GM12878 (cell line): ENCODE measurements at regions not wholly inside any gene's neighbourhood (a gene's known extent, or its start where the extent isn't known, plus 50 kb on each side); places are given as distances from the start of the nearest gene placed in this dataset.

Experiments used
- ATAC-seq: fragments of 200-7000 bp; cut with Tn5 transposase; 3 replicates; pipeline ENCODE4 v1.9.1; 2020; ENCODE audit warnings: mild to moderate bottlenecking, moderate library complexity
- BruUV-seq: library from RNA; stranded (reverse); fragments of 400-500 nt; replicated peaks from 2 replicates; lab custom pipeline; 2021; lab: Mats Ljungman, UMichigan
- CTCF ChIA-PET: fragments of 300-600 bp; sonication (Branson Sonifier 250); formaldehyde crosslinking; extraction: SDS; loops from one replicate; lab custom pipeline; 2021; ENCODE audit warnings: inconsistent platforms; lab: Yijun Ruan, JAX
- POLR2A ChIA-PET: fragments of 350-600 bp; formaldehyde crosslinking; extraction: SDS; loops from one replicate; lab custom pipeline; 2021; ENCODE audit warnings: inconsistent platforms; lab: Charles Lee
- RAD21 ChIA-PET: fragments of 300-600 bp; sonication (Branson Sonifier 250); formaldehyde crosslinking; loops from one replicate; lab custom pipeline; 2023; ENCODE audit warnings: antibody characterized with exemption; ENCODE audit not compliant: unreplicated experiment; lab: Charles Lee
- SMC1A ChIA-PET: fragments of 300-600 bp; sonication (Branson Sonifier 250); formaldehyde crosslinking; loops from one replicate; lab custom pipeline; 2023; ENCODE audit not compliant: unreplicated experiment, uncharacterized antibody; lab: Charles Lee
- DNase-seq: peaks from one replicate; pipeline ENCODE4 v3.0.0-alpha.2; 2011; ENCODE audit warnings: low read depth, low spot score
- FAIRE-seq: peaks from 3 replicates; lab custom pipeline; 2011; peaks lifted over from hg19 to GRCh38; lab: Jason Lieb, UNC
- H2AFZ ChIP-seq: 2 replicates; pipeline ENCODE4 v1.6.0; 2011; ENCODE audit warnings: low read depth, low read length, control low read depth; ENCODE audit not compliant: control insufficient read depth
- H3K27ac ChIP-seq: 2 replicates; pipeline ENCODE4 v1.5.1; 2011; ENCODE audit warnings: control low read depth; ENCODE audit not compliant: control insufficient read depth, insufficient read depth
- H3K27me3 ChIP-seq, 2 experiments: replicated peaks in 1 of 2; 2 replicates each; pipeline versions ENCODE4 v1.6.0 to v1.6.1; 2011; ENCODE audit warnings: low read length in 1 of 2; ENCODE audit not compliant: control insufficient read depth in 2 of 2, insufficient read depth in 2 of 2
- H3K36me3 ChIP-seq, 2 experiments: 2 replicates each; pipeline ENCODE4 v1.5.1; 2011; ENCODE audit warnings: low read length in 1 of 2; ENCODE audit not compliant: control insufficient read depth in 2 of 2, insufficient read depth in 2 of 2
- H3K4me1 ChIP-seq: 2 replicates; pipeline ENCODE4 v1.6.1; 2011; ENCODE audit warnings: mild to moderate bottlenecking, low read length, moderate library complexity, mixed read lengths; ENCODE audit not compliant: control insufficient read depth, insufficient read depth
- H3K4me2 ChIP-seq: 2 replicates; pipeline ENCODE4 v1.6.0; 2011; ENCODE audit warnings: control low read depth; ENCODE audit not compliant: control insufficient read depth, insufficient read depth
- H3K4me3 ChIP-seq: fragments of 200-600 bp; sonication (generic); 2 replicates; pipeline ENCODE4 v1.5.1; 2016
- H3K79me2 ChIP-seq: 2 replicates; pipeline ENCODE4 v1.6.0; 2011; ENCODE audit warnings: low read length; ENCODE audit not compliant: control insufficient read depth, insufficient read depth
- H3K9ac ChIP-seq: 2 replicates; pipeline ENCODE4 v1.8.0; 2011; ENCODE audit warnings: low read length, control low read depth, mixed read lengths; ENCODE audit not compliant: control insufficient read depth, insufficient read depth
- H3K9me3 ChIP-seq: replicated peaks from 3 replicates; pipeline ENCODE4 v1.5.1; 2011; ENCODE audit warnings: mild to moderate bottlenecking, low read length; ENCODE audit not compliant: control insufficient read depth, insufficient read depth
- H4K20me1 ChIP-seq: 2 replicates; pipeline ENCODE4 v1.6.0; 2011; ENCODE audit not compliant: control insufficient read depth, insufficient read depth
- BACH1 ChIP-seq: fragments of 450-650 bp; IDR thresholded peaks from 2 replicates; pipeline ENCODE4 v1.6.1; 2017; ENCODE audit warnings: mild to moderate bottlenecking, borderline replicate concordance
- BMI1 ChIP-seq: fragments of 450-650 bp; IDR thresholded peaks from 2 replicates; pipeline ENCODE4 v1.6.1; 2016; ENCODE audit warnings: mild to moderate bottlenecking, moderate library complexity, borderline replicate concordance
- CBX3 ChIP-seq: fragments of 200-600 bp; sonication (generic); IDR thresholded peaks from 2 replicates; pipeline ENCODE4 v1.6.1; 2016; ENCODE audit warnings: low read depth, borderline replicate concordance
- E2F4 ChIP-seq: IDR thresholded peaks from 2 replicates; pipeline ENCODE4 v1.6.1; 2012; ENCODE audit warnings: low read depth, low read length, improper control_type of control experiment
- EP300 ChIP-seq, 2 experiments: fragments of 150-350 bp in 1 of 2; IDR thresholded peaks; 2 replicates each; pipeline ENCODE4 v1.6.1; 2011 to 2012; ENCODE audit warnings: low read depth in 2 of 2, low read length in 2 of 2, borderline replicate concordance in 1 of 2, improper control_type of control experiment in 1 of 2, inconsistent platforms in 1 of 2; ENCODE audit not compliant: control insufficient read depth in 1 of 2
- HDAC6 ChIP-seq: fragments of 200-600 bp; sonication (generic); IDR thresholded peaks from one replicate; pipeline ENCODE4 v1.8.0; 2017; ENCODE audit warnings: antibody characterized with exemption; ENCODE audit not compliant: unreplicated experiment
- KAT2A ChIP-seq: conservative IDR thresholded peaks from 2 replicates; pipeline ENCODE4 v1.6.1; 2011; ENCODE audit warnings: low read depth, low read length; ENCODE audit not compliant: control insufficient read depth
- NFYB ChIP-seq: IDR thresholded peaks from 2 replicates; pipeline ENCODE4 v1.6.1; 2011; ENCODE audit warnings: low read depth, mild to moderate bottlenecking, low read length, improper control_type of control experiment, moderate library complexity; ENCODE audit not compliant: insufficient read depth
- NR2C1 ChIP-seq: fragments of 450-650 bp; IDR thresholded peaks from 2 replicates; pipeline ENCODE4 v1.6.1; 2017; ENCODE audit warnings: antibody characterized with exemption, mild to moderate bottlenecking, moderate library complexity
- PBX3 ChIP-seq: IDR thresholded peaks from 2 replicates; pipeline ENCODE4 v1.6.1; 2011; ENCODE audit warnings: mild to moderate bottlenecking, low read depth, low read length, moderate library complexity; ENCODE audit not compliant: insufficient replicate concordance
- RAD21 ChIP-seq: IDR thresholded peaks from 2 replicates; pipeline ENCODE4 v1.6.1; 2011; ENCODE audit warnings: mild to moderate bottlenecking, low read depth, low read length, moderate library complexity; ENCODE audit not compliant: insufficient read depth
- RELB ChIP-seq: fragments of 450-650 bp; IDR thresholded peaks from 2 replicates; pipeline ENCODE4 v1.6.1; 2017; ENCODE audit warnings: low read depth, mild to moderate bottlenecking, moderate library complexity
- REST ChIP-seq: IDR thresholded peaks from 2 replicates; pipeline ENCODE4 v1.6.1; 2012; ENCODE audit warnings: mild to moderate bottlenecking, low read depth, low read length
- TARDBP ChIP-seq: IDR thresholded peaks from 2 replicates; pipeline ENCODE4 v1.6.1; 2016; ENCODE audit warnings: borderline replicate concordance
- YBX1 ChIP-seq: fragments of 450-650 bp; IDR thresholded peaks from 2 replicates; pipeline ENCODE4 v1.6.1; 2016; ENCODE audit warnings: antibody characterized with exemption
- YY1 ChIP-seq: IDR thresholded peaks from 2 replicates; pipeline ENCODE4 v1.6.1; 2011; ENCODE audit warnings: low read depth, mild to moderate bottlenecking, low read length
- WGBS: methylation state at CpG from one replicate; pipeline ENCODE4 v1.1.6; 2016; ENCODE audit warnings: low lambda C conversion rate; ENCODE audit not compliant: insufficient replicate concordance, insufficient coverage; ENCODE audit errors: missing lambda C conversion rate; 5-methylcytosine and 5-hydroxymethylcytosine counted together
- in situ Hi-C: fragments of 300-500 bp; cut with MboI; formaldehyde crosslinking; loops from 9 replicates; pipeline ENCODE4 v1.14.3; 2018; ENCODE audit warnings: mixed read lengths
- intact Hi-C: fragments of 100-400 bp; cut with micrococcal nuclease; formaldehyde crosslinking; loops from one replicate; pipeline ENCODE4 v1.14.2; 2022; ENCODE audit not compliant: unreplicated experiment

GRCh38 chr3:152206243-152206760 lies 62.4 kb upstream of the MBNL1 start:
- intact Hi-C loops (no loop called here), in situ Hi-C loops (no loop called here)
- Histone ChIP-seq H3K4me1 (peaks cover 11% of the 10 kb centered on the region; the same call in 1 of the 2 replicates), H3K9ac (no peak overlapping the region), H4K20me1 (no peaks in the 10 kb centered on the region), H3K27ac (no peak overlapping the region), H3K79me2 (peaks cover 3% of the 10 kb centered on the region), H3K36me3 (no peaks in the 10 kb centered on the region), H3K4me3 (no peak overlapping the region), H3K27me3 (no peaks in the 10 kb centered on the region), H3K9me3 (peaks cover 3% of the 10 kb centered on the region; the same call in 2 of the 3 replicates), H3K4me2 (no peak overlapping the region), H2AFZ (no peak overlapping the region)
- TF ChIP-seq PBX3 = no peak
- TF ChIP-seq NFYB = no peak
- TF ChIP-seq EP300 (IDR thresholded peaks at IDR 0.05; ENCODE audit: borderline replicate concordance in 1 of 2, control insufficient read depth in 1 of 2, low read depth in 2 of 2, low read length in 2 of 2) = no peak
- TF ChIP-seq RELB = no peak
- no peak for TF ChIP-seq REST
- TF ChIP-seq CBX3 = no peak
- no peak for TF ChIP-seq BMI1
- no peak for TF ChIP-seq BACH1
- TF ChIP-seq YY1 = no peak
- no peak for TF ChIP-seq YBX1
- TF ChIP-seq NR2C1 = no peak
- TF ChIP-seq HDAC6 = no peak
- TF ChIP-seq E2F4 = no peak
- TF ChIP-seq KAT2A = no peak
- TF ChIP-seq RAD21 = no peak
- TF ChIP-seq TARDBP = no peak
- WGBS = 99% methylated on average over 3 of the region's 3 CpGs
- no peak for FAIRE-seq
- DNase-seq = no peak
- SMC1A ChIA-PET = interaction anchor here (1.0 to 5.5 kb wide), 2 partner anchors 39 to 51 kb away, joined by 3 to 67 read pairs; no protein-coding TSS in a partner anchor
- RAD21 ChIA-PET = interaction anchor here (0.7 to 5.6 kb wide), 2 partner anchors 22 to 39 kb away, joined by 3 to 43 read pairs; no protein-coding TSS in a partner anchor
- ATAC-seq = no peak
- BruUV-seq = no TSS peak
- CTCF ChIA-PET = no interaction called here
- POLR2A ChIA-PET = interaction anchor here (3.4 kb wide), 1 partner anchor 38 kb away, joined by 22 read pairs; no protein-coding TSS in a partner anchor
